ENCODE measurements at regions not wholly inside any gene's neighbourhood (a gene's known extent, or its start where the extent isn't known, plus 50 kb on each side); places are given as distances from the start of the nearest gene placed in this dataset.

- no peak for TF ChIP-seq CTCF (IDR thresholded peaks at IDR 0.05)
- TF ChIP-seq POLR2A (IDR thresholded peaks at IDR 0.05): no peak
These were observed 78.3 kb upstream of the DUSP21 start for GRCh38 chrX:44765556-44765955.
